Osteocyte (in vitro differentiated cells): ENCODE measurements at regions not wholly inside any gene's neighbourhood (a gene's known extent, or its start where the extent isn't known, plus 50 kb on each side); places are given as distances from the start of the nearest gene placed in this dataset.

Source experiments
- DNase-seq: peaks from one replicate; pipeline ENCODE4 v3.0.0; 2021; ENCODE audit warnings: mixed read lengths; ENCODE audit not compliant: unreplicated experiment; ENCODE audit errors: extremely low spot score
- H3K27ac Mint-ChIP-seq: one replicate; pipeline ENCODE4 v1.8.0; 2021; ENCODE audit warnings: mild to moderate bottlenecking, mixed read lengths; ENCODE audit not compliant: unreplicated experiment
- H3K27me3 Mint-ChIP-seq: one replicate; pipeline ENCODE4 v1.8.0; 2021; ENCODE audit warnings: mixed read lengths; ENCODE audit not compliant: unreplicated experiment
- H3K36me3 Mint-ChIP-seq: one replicate; pipeline ENCODE4 v1.8.0; 2021; ENCODE audit warnings: mixed read lengths; ENCODE audit not compliant: unreplicated experiment
- H3K4me1 Mint-ChIP-seq: one replicate; pipeline ENCODE4 v1.8.0; 2021; ENCODE audit warnings: mixed read lengths; ENCODE audit not compliant: unreplicated experiment
- H3K4me3 Mint-ChIP-seq: one replicate; pipeline ENCODE4 v1.8.0; 2021; ENCODE audit warnings: mild to moderate bottlenecking, moderate library complexity, mixed read lengths; ENCODE audit not compliant: unreplicated experiment
- H3K9me3 Mint-ChIP-seq: one replicate; pipeline ENCODE4 v1.8.0; 2021; ENCODE audit warnings: mixed read lengths; ENCODE audit not compliant: unreplicated experiment
- TF ChIP-seq, protein P1 (sequence below): fragments of 200-600 bp; sonication (generic); IDR thresholded peaks from 2 replicates; pipeline ENCODE4 v1.5.0; 2021; ENCODE audit warnings: antibody characterized with exemption, mild to moderate bottlenecking, moderate library complexity

DNA sequence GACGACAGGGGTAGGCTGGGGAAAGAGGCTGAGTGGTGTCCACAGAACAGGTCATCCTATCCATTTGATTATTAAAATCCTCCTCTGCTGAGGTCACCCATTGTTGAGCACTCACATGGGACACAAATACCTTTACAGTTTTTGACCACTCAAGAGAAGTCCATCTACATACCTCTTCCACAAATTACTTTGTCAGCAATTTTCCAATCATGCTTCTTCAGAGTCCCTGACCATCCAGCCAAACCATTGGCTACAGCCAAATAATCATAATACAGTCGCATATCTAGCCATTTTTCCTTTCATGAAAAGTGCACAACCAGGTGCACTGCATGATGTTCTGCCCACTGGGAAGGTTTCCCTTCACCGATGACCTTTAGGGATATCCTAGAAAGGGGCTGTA lies 407.4 kb downstream of the TEX13C start:
- Mint-ChIP-seq H3K27ac (no peak overlapping the region), H3K36me3 (no peaks in the 10 kb centered on the region), H3K4me1 (no peaks in the 10 kb centered on the region), H3K9me3 (peaks cover 34% of the 10 kb centered on the region), H3K4me3 (no peak overlapping the region), H3K27me3 (no peaks in the 10 kb centered on the region)
- no peak for DNase-seq
- TF ChIP-seq, protein P1, sequence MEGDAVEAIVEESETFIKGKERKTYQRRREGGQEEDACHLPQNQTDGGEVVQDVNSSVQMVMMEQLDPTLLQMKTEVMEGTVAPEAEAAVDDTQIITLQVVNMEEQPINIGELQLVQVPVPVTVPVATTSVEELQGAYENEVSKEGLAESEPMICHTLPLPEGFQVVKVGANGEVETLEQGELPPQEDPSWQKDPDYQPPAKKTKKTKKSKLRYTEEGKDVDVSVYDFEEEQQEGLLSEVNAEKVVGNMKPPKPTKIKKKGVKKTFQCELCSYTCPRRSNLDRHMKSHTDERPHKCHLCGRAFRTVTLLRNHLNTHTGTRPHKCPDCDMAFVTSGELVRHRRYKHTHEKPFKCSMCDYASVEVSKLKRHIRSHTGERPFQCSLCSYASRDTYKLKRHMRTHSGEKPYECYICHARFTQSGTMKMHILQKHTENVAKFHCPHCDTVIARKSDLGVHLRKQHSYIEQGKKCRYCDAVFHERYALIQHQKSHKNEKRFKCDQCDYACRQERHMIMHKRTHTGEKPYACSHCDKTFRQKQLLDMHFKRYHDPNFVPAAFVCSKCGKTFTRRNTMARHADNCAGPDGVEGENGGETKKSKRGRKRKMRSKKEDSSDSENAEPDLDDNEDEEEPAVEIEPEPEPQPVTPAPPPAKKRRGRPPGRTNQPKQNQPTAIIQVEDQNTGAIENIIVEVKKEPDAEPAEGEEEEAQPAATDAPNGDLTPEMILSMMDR = no peak

DNA sequence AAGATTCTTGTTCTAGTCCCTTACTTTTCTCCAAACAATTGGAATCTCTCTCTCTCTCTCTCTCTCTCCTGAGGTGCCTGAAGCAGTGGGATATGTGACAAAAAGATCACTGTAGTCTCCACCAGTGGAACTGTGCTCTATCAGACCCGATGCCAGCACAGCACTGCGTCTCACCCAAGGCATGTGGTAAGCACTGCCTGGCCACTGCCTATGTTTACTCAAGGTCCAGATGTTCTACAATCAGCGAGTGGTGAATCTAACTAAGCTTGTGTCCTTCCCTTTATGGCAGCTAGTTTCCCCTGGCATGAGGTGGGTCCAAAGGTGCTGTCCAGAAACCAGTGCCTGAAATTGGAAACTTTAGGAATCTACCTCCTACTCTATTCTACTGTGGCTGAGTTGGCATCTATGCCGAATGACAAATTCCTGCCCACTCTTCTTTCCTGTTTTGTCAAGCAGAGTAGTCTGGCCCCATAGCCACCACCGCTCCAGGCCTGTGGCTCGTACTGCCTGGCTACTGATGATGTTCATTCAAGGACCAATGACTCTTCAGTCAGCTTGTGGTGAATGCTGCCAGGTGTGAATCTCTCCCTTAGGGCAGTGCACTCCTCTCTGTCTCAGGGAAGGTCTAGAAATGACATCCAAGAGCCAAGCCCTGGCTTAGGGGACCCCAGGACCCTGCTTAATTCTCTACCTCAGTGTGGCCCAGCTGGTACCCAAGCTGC lies 416.5 kb downstream of the TEX13C start:
- no peaks in the 10 kb centered on the region for H3K4me1 Mint-ChIP-seq
- peaks cover 31% of the 10 kb centered on the region for H3K9me3 Mint-ChIP-seq
- no peak overlapping the region for H3K4me3 Mint-ChIP-seq
- H3K36me3 Mint-ChIP-seq = no peaks in the 10 kb centered on the region
- TF ChIP-seq, protein P1 = no peak
- DNase-seq = no peak
- no peaks in the 10 kb centered on the region for H3K27me3 Mint-ChIP-seq
- no peak overlapping the region for H3K27ac Mint-ChIP-seq

GRCh38 chrX:125742811-125743210 lies 423.1 kb downstream of the TEX13C start:
- DNase-seq = no peak
- TF ChIP-seq, protein P1 = no peak
- no peak overlapping the region for H3K27ac Mint-ChIP-seq

DNA sequence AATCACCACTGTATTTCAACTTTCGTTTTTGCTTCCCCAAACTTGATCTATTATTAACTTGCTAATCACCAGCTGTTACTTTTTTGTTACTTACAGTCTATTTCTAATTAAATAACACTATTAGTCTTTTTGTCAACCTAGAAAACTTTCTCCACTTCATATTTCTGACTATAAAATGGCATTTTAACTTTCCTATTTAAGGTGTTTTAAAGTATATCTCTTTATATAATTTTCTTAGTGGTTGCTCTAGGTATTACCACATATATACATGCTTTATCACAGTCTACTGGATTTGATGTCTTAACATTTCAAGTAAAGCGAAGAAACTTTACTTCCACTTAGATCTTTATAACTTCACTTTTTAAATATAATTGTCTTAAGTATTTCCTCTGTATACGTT lies 421.2 kb downstream of the DCAF12L2 start:
- DNase-seq = no peak
- no peak overlapping the region for H3K27ac Mint-ChIP-seq
- no peaks in the 10 kb centered on the region for H3K27me3 Mint-ChIP-seq
- H3K9me3 Mint-ChIP-seq = peaks cover 6% of the 10 kb centered on the region
- no peaks in the 10 kb centered on the region for H3K36me3 Mint-ChIP-seq
- no peaks in the 10 kb centered on the region for H3K4me1 Mint-ChIP-seq
- TF ChIP-seq, protein P1 = no peak
- no peak overlapping the region for H3K4me3 Mint-ChIP-seq

More at GRCh38 chrX:125742811-125743210, 423.1 kb downstream of the TEX13C start:
- no peaks in the 10 kb centered on the region for H3K4me1 Mint-ChIP-seq
- no peaks in the 10 kb centered on the region for H3K36me3 Mint-ChIP-seq
- no peak overlapping the region for H3K4me3 Mint-ChIP-seq
- peaks cover under 1% of the 10 kb centered on the region for H3K9me3 Mint-ChIP-seq
- H3K27me3 Mint-ChIP-seq = no peaks in the 10 kb centered on the region

- TF ChIP-seq, protein P1 = no peak
- DNase-seq = no peak
- Mint-ChIP-seq H3K4me1 (no peaks in the 10 kb centered on the region), H3K36me3 (no peaks in the 10 kb centered on the region), H3K27me3 (no peaks in the 10 kb centered on the region), H3K27ac (no peak overlapping the region), H3K4me3 (no peak overlapping the region), H3K9me3 (peaks cover 31% of the 10 kb centered on the region)
Measured at GRCh38 chrX:125757794-125758564, 408.1 kb downstream of the DCAF12L2 start.
